Progenitor cell of endocrine pancreas (in vitro differentiated cells): ENCODE measurements at regions not wholly inside any gene's neighbourhood (a gene's known extent, or its start where the extent isn't known, plus 50 kb on each side); places are given as distances from the start of the nearest gene placed in this dataset.

Experiments
- DNase-seq: peaks from one replicate; pipeline ENCODE4 v3.0.0; 2021; ENCODE audit warnings: low spot score; ENCODE audit not compliant: unreplicated experiment
- H3K27ac Mint-ChIP-seq: 2 replicates; pipeline ENCODE4 v1.8.0; 2021; ENCODE audit warnings: mild to moderate bottlenecking, moderate library complexity, mixed read lengths
- H3K27me3 Mint-ChIP-seq: 2 replicates; pipeline ENCODE4 v1.8.0; 2021; ENCODE audit warnings: mixed read lengths
- H3K36me3 Mint-ChIP-seq: 2 replicates; pipeline ENCODE4 v1.8.0; 2022; ENCODE audit warnings: mixed read lengths; ENCODE audit not compliant: insufficient read depth
- H3K4me1 Mint-ChIP-seq: 2 replicates; pipeline ENCODE4 v1.8.0; 2021; ENCODE audit warnings: low read depth, mixed read lengths
- H3K4me3 Mint-ChIP-seq: 2 replicates; pipeline ENCODE4 v1.8.0; 2021; ENCODE audit warnings: low read depth, mild to moderate bottlenecking, moderate library complexity, mixed read lengths
- H3K9me3 Mint-ChIP-seq: 2 replicates; pipeline ENCODE4 v1.8.0; 2021; ENCODE audit warnings: low read depth, mixed read lengths
- TF ChIP-seq, protein P1 (sequence below): fragments of 200-600 bp; sonication (generic); IDR thresholded peaks from one replicate; pipeline ENCODE4 v1.5.0; 2021; ENCODE audit warnings: antibody characterized with exemption, mild to moderate bottlenecking; ENCODE audit not compliant: unreplicated experiment

GRCh38 chr12:31872831-31873604 is 86.2 kb upstream of the RESF1 start:
- H3K4me3 Mint-ChIP-seq: no peak overlapping the region
- no peak overlapping the region for H3K27ac Mint-ChIP-seq
- H3K4me1 Mint-ChIP-seq: peaks cover 34% of the 10 kb centered on the region
- H3K9me3 Mint-ChIP-seq: peaks cover 11% of the 10 kb centered on the region
- DNase-seq: no peak
- TF ChIP-seq, protein P1, sequence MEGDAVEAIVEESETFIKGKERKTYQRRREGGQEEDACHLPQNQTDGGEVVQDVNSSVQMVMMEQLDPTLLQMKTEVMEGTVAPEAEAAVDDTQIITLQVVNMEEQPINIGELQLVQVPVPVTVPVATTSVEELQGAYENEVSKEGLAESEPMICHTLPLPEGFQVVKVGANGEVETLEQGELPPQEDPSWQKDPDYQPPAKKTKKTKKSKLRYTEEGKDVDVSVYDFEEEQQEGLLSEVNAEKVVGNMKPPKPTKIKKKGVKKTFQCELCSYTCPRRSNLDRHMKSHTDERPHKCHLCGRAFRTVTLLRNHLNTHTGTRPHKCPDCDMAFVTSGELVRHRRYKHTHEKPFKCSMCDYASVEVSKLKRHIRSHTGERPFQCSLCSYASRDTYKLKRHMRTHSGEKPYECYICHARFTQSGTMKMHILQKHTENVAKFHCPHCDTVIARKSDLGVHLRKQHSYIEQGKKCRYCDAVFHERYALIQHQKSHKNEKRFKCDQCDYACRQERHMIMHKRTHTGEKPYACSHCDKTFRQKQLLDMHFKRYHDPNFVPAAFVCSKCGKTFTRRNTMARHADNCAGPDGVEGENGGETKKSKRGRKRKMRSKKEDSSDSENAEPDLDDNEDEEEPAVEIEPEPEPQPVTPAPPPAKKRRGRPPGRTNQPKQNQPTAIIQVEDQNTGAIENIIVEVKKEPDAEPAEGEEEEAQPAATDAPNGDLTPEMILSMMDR: no peak
- no peaks in the 10 kb centered on the region for H3K27me3 Mint-ChIP-seq
- peaks cover 3% of the 10 kb centered on the region for H3K36me3 Mint-ChIP-seq

GRCh38 chr12:31869972-31870371 is 89.2 kb upstream of the RESF1 start:
- no peaks in the 10 kb centered on the region for H3K27me3 Mint-ChIP-seq
- H3K27ac Mint-ChIP-seq: no peak overlapping the region
- DNase-seq: no peak
- TF ChIP-seq, protein P1: no peak
- peaks cover 15% of the 10 kb centered on the region for H3K4me1 Mint-ChIP-seq
- peaks cover 3% of the 10 kb centered on the region for H3K36me3 Mint-ChIP-seq
- no peak overlapping the region for H3K4me3 Mint-ChIP-seq
- peaks cover 11% of the 10 kb centered on the region for H3K9me3 Mint-ChIP-seq

DNA sequence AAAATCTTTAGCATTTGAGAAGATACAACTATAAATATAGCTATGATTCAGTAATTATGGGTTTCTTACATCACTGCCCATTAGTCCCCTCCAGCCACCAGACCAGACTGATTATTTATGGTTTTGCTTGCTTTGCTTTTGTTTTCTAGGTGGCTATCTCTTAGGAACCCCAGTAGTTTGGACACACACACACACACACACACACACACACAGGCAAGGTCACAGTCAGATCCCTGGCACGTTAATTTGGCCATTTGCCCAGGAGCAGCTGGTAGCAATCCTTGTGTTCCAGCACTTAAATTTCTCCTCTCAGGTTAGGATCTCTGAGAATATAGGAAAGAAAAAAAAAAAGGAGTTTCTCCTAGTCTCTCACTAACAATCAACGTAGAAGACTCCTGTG is 90.2 kb upstream of the RESF1 start:
- H3K4me1 Mint-ChIP-seq: peaks cover 8% of the 10 kb centered on the region
- no peak overlapping the region for H3K4me3 Mint-ChIP-seq
- no peak overlapping the region for H3K27ac Mint-ChIP-seq
- no peak for DNase-seq
- H3K27me3 Mint-ChIP-seq: no peaks in the 10 kb centered on the region
- peaks cover 3% of the 10 kb centered on the region for H3K36me3 Mint-ChIP-seq
- peaks cover 15% of the 10 kb centered on the region for H3K9me3 Mint-ChIP-seq
- TF ChIP-seq, protein P1: no peak

DNA sequence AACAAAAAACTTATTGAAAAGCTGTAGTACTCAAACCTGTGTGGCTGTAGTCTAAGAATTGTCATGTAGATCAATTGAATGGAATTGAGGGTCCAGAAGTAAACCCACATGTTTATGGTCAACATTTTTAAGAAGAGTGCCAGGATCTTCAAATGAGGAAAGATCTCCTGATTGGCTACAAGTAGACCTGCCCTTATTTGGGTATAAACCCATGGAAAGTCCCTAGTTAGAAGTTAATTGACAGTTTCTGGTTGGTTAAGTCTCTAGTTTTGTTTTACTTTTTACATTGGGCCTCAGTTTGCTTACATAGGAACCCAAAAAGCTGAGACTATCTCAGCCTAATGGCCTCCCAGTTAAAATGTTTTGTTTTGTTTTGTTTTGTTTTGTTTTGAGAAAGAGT is 91.9 kb upstream of the RESF1 start:
- no peak for DNase-seq
- no peaks in the 10 kb centered on the region for H3K36me3 Mint-ChIP-seq
- TF ChIP-seq, protein P1: no peak
- peaks cover 10% of the 10 kb centered on the region for H3K9me3 Mint-ChIP-seq
- H3K27me3 Mint-ChIP-seq: no peaks in the 10 kb centered on the region
- no peak overlapping the region for H3K4me3 Mint-ChIP-seq
- H3K27ac Mint-ChIP-seq: no peak overlapping the region
- peaks cover 4% of the 10 kb centered on the region for H3K4me1 Mint-ChIP-seq

GRCh38 chr12:31866523-31866922 is 92.7 kb upstream of the RESF1 start:
- no peaks in the 10 kb centered on the region for H3K36me3 Mint-ChIP-seq
- no peak overlapping the region for H3K27ac Mint-ChIP-seq
- DNase-seq: no peak
- peaks cover 11% of the 10 kb centered on the region for H3K9me3 Mint-ChIP-seq
- H3K4me3 Mint-ChIP-seq: no peak overlapping the region
- no peaks in the 10 kb centered on the region for H3K27me3 Mint-ChIP-seq
- peaks cover 4% of the 10 kb centered on the region for H3K4me1 Mint-ChIP-seq
- TF ChIP-seq, protein P1: no peak
